DOHH2 (cell line): ENCODE measurements at regions not wholly inside any gene's neighbourhood (a gene's known extent, or its start where the extent isn't known, plus 50 kb on each side); places are given as distances from the start of the nearest gene placed in this dataset.

Experiments
- CTCF ChIP-seq: fragments of 200-600 bp; sonication (generic); IDR thresholded peaks from one replicate; pipeline ENCODE4 v1.5.1; 2014; ENCODE audit warnings: antibody characterized with exemption, mild to moderate bottlenecking, low read depth, low read length; ENCODE audit not compliant: poor library complexity, severe bottlenecking
- EZH2phosphoT487 ChIP-seq: fragments of 200-600 bp; sonication (generic); IDR thresholded peaks from 2 replicates; pipeline ENCODE4 v1.6.1; 2017; ENCODE audit warnings: borderline replicate concordance, mild to moderate bottlenecking, antibody characterized with exemption, low read length, moderate library complexity, mixed read lengths

- TF ChIP-seq CTCF (no peak), EZH2phosphoT487 (no peak)
Observed at GRCh38 chr5:105453216-105453807, 1890.7 kb upstream of the NUDT12 start.
